Right atrium auricular region (tissue), 2 donors: ENCODE measurements at regions not wholly inside any gene's neighbourhood (a gene's known extent, or its start where the extent isn't known, plus 50 kb on each side); places are given as distances from the start of the nearest gene placed in this dataset.

ENCODE experiments used
- DNase-seq: peaks from one replicate; pipeline ENCODE4 v3.0.0-alpha.2; 2019; ENCODE audit warnings: low spot score
- H3K27ac ChIP-seq, 2 donors: fragments of 200-600 bp; sonication (generic); 1 replicate in 1 of 2; 2 replicates in 1 of 2; pipeline ENCODE4 v1.5.1; 2016 to 2019
- H3K27me3 ChIP-seq, 2 donors: fragments of 200-600 bp; sonication (generic); one replicate each; pipeline versions ENCODE4 v1.5.1 to v1.6.0; 2017 to 2019
- H3K36me3 ChIP-seq: fragments of 200-600 bp; sonication (generic); one replicate; pipeline ENCODE4 v1.5.1; 2016
- H3K4me1 ChIP-seq, 2 donors: fragments of 200-600 bp; sonication (generic); one replicate each; pipeline versions ENCODE4 v1.5.1 to v1.6.0; 2017 to 2019
- H3K4me3 ChIP-seq, 2 donors: fragments of 200-600 bp; sonication (generic); 1 replicate in 1 of 2; 2 replicates in 1 of 2; pipeline ENCODE4 v1.5.1; 2017 to 2019; ENCODE audit warnings: mild to moderate bottlenecking in 1 of 2, moderate library complexity in 1 of 2
- H3K9me3 ChIP-seq, 2 donors: fragments of 200-600 bp; sonication (generic); one replicate each; pipeline ENCODE4 v1.5.1; 2019
- CTCF ChIP-seq, 2 donors: fragments of 200-600 bp; sonication (generic); IDR thresholded peaks; one replicate each; pipeline ENCODE4 v1.5.1; 2019; ENCODE audit warnings: antibody characterized with exemption in 2 of 2

GRCh38 chr18:71028285-71028762 lies 739.5 kb downstream of the SOCS6 start:
- no peak overlapping the region for H3K27ac ChIP-seq
- H3K4me1 ChIP-seq: no peaks in the 10 kb centered on the region
- no peak for TF ChIP-seq CTCF (IDR thresholded peaks at IDR 0.05)
- H3K4me3 ChIP-seq: no peak overlapping the region
- H3K9me3 ChIP-seq: no peaks in the 10 kb centered on the region
- H3K27me3 ChIP-seq: no peaks in the 10 kb centered on the region
- no peaks in the 10 kb centered on the region for H3K36me3 ChIP-seq
- no peak for DNase-seq

GRCh38 chr18:71027531-71027930 lies 738.7 kb downstream of the SOCS6 start:
- no peaks in the 10 kb centered on the region for H3K4me1 ChIP-seq
- TF ChIP-seq CTCF (IDR thresholded peaks at IDR 0.05): no peak
- no peak for DNase-seq
- no peak overlapping the region for H3K27ac ChIP-seq
- H3K27me3 ChIP-seq: no peaks in the 10 kb centered on the region
- no peaks in the 10 kb centered on the region for H3K9me3 ChIP-seq
- no peak overlapping the region for H3K4me3 ChIP-seq
- H3K36me3 ChIP-seq: no peaks in the 10 kb centered on the region

GRCh38 chr18:71025505-71026225 lies 736.8 kb downstream of the SOCS6 start:
- TF ChIP-seq CTCF (IDR thresholded peaks at IDR 0.05): no peak
- Histone ChIP-seq H3K27ac (no peak overlapping the region), H3K27me3 (no peaks in the 10 kb centered on the region), H3K4me3 (no peak overlapping the region), H3K4me1 (no peaks in the 10 kb centered on the region), H3K36me3 (no peaks in the 10 kb centered on the region), H3K9me3 (no peaks in the 10 kb centered on the region)
- no peak for DNase-seq

GRCh38 chr18:71022389-71022788 lies 733.5 kb downstream of the SOCS6 start:
- H3K36me3 ChIP-seq: no peaks in the 10 kb centered on the region
- TF ChIP-seq CTCF (IDR thresholded peaks at IDR 0.05): no peak
- H3K4me3 ChIP-seq: no peak overlapping the region
- peaks cover 0 to 5% of the 10 kb centered on the region in 2 donors for H3K9me3 ChIP-seq
- no peaks in the 10 kb centered on the region for H3K27me3 ChIP-seq
- H3K27ac ChIP-seq: no peak overlapping the region
- no peak for DNase-seq
- H3K4me1 ChIP-seq: no peaks in the 10 kb centered on the region

- H3K36me3 ChIP-seq: no peaks in the 10 kb centered on the region
- no peaks in the 10 kb centered on the region for H3K4me1 ChIP-seq
- no peak for DNase-seq
- peaks cover 0 to 17% of the 10 kb centered on the region in 2 donors for H3K9me3 ChIP-seq
- no peak overlapping the region for H3K4me3 ChIP-seq
- no peak overlapping the region for H3K27ac ChIP-seq
- H3K27me3 ChIP-seq: no peaks in the 10 kb centered on the region
- TF ChIP-seq CTCF (IDR thresholded peaks at IDR 0.05): no peak
These were observed 732.2 kb downstream of the SOCS6 start for GRCh38 chr18:71021030-71021362.
